Activated CD4-positive, alpha-beta T cell treated with anti-CD3 and anti-CD28 coated beads, Interleukin-2, amount 50 U/mL, for 4 hours (primary cell): ENCODE measurements at regions not wholly inside any gene's neighbourhood (a gene's known extent, or its start where the extent isn't known, plus 50 kb on each side); places are given as distances from the start of the nearest gene placed in this dataset.
"Not testable (repeated sequence)": the region's sequence is repeated elsewhere in the genome, so short reads cannot be mapped to it uniquely, and the experiment has no call there.

Source experiments
- DNase-seq, 2 experiments: peaks; one replicate each; pipeline ENCODE4 v3.0.0-alpha.2; 2020

- no peak for DNase-seq
Observed at GRCh38 chr9:748861-749497, 92.5 kb upstream of the DMRT1 start.

DNA sequence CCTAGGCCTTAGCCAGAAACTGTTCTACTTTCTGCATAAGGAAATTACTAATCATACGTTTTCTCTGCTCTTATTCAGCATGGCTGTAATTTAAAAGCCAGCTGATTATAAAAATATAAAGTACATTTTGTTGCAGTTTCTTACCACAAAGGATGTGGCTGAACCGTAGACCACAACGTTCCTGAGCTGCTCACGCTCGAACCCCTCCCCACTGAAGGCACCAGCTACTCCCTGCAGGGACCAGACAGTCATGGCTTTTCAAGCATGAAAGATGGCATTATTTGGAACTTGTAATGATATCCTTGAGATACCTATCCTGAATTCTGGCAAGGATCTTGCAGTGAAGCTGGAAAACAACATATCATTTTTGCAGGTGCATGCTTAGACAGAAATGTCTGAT is 91.8 kb upstream of the DMRT1 start:
- no peak for DNase-seq

- no peak for DNase-seq
Observed at GRCh38 chr9:750249-750967, 91.1 kb upstream of the DMRT1 start.

GRCh38 chr9:751137-752051 is 90.1 kb upstream of the DMRT1 start:
- no peak for DNase-seq

- no peak for DNase-seq
Observed at GRCh38 chr9:752201-752600, 89.3 kb upstream of the DMRT1 start.

DNA sequence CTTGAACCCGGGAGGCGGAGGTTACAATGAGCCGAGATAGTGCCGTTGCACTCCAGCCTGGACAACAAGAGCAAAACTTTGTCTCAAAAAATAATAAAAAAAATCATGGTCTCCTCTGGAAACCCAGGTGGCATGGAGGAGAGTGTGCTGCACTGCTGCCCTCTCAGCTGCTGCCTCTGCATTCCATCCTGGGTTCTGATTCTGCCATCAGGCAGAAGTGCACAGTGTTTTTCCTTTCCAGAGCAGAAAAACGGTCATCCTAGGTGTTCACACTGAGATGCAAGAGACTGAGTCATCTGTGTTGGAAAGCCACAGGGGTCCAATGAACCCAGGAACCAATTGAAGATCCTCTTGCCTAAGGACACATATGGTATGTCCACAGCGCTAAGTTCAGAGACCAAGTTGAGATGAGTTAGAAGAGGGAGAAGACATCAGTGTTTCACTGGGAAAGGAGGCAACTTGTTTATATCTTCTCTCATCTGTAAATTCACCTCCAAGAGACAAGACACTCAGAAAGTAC is 88.8 kb upstream of the DMRT1 start:
- no peak for DNase-seq

DNA sequence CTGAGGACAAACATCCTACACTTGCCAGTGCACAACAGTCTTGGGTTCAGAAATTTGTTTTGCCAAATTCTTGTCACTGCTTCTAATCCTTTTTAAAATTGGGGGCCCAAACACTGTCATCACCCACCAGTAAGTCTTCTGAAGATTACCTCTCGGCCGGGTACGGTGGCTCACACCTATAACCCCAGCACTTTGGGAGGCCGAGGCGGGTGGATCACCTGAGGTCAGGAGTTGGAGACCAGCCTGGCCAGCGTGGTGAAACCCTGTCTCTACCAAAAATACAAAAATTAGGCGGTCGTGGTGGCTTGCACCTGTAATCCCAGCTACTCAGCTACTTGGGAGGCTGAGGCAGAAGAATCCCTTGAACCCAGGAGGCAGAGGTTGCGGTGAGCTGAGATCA is 87.8 kb upstream of the DMRT1 start:
- not testable (repeated sequence) for DNase-seq

DNA sequence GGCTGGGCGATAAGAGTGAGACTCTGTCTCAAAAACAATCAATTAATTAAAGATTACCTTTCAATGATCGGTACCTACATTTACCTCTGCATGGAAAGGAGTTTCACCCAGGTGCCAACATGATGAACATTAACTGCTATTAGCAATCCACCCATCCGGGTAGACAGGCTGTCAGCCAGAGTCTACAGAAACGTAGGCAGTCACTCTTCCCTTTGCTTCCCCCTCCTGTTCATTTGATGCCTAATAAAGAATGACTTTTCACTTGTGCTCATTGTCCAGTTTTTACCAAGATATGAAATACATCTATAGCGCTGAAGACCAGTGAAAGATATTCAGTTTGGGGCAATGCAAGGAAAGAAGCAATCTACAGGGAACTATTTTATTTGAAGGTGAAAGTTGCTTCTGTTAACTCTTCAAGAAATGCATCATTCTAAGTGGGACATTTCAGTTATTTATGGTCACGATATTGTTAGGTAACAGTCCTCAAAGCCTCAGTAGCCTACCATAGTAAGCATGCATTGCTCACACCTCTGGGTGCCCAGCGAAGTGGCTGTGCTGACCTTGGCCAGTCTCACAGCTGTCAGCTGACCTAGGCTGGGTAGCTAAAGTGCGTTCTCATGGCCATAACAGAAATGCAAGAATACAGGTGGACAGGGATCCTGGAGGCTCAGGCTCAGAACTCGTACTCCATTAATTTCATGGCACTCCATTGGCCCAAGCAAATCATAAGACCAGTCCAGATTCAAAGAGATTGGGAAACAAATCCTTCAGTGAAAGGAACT is 87.2 kb upstream of the DMRT1 start:
- no peak for DNase-seq

DNA sequence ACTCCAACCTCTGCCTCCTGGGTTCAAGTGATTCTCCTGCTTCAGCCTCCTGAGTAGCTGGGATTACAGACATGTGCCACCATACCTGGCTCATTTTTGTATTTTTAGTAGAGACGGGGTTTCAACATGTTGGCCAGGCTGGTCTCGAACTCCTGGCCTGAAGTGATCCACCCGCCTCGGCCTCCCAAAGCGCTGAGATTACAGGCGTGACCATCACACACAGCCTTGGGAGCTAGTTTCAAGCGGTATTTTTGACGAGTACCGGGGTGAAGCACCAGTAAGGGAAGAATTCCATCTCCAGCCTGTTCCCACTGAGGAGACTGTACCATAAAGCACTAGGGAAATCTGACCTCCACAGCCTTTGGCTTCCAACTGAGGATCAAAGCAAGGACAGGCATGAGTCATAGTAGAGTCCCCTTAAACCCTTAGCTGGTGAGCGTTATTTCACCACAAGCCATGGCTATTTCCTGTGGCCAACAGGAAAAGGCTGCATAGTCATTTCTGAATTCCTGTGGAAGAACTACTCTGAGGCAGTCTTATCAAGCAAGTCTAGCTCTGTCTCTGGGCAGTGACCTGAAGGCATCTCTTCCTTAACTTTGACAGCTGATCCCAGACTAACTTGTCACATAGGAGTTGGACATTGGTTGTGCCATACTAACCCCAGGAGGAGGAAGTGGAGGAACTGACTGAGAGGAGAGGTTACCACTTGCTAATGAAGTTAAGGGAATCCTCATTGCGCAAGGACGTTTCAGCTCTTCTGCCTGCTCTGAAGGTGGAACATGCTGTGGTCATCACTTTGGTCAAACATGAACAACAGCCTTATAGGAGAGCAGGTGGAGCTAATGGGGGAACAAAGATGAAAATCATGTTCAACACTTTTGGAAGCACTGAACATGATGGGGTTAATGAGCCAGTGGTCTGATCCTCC is 85.8 kb upstream of the DMRT1 start:
- DNase-seq: no peak

- no peak for DNase-seq
Observed at GRCh38 chr9:757246-757881, 84.1 kb upstream of the DMRT1 start.

- DNase-seq: no peak
Observed at GRCh38 chr9:758146-758545, 83.4 kb upstream of the DMRT1 start.

- DNase-seq: no peak
Observed at GRCh38 chr9:759541-759940, 82.0 kb upstream of the DMRT1 start.

DNA sequence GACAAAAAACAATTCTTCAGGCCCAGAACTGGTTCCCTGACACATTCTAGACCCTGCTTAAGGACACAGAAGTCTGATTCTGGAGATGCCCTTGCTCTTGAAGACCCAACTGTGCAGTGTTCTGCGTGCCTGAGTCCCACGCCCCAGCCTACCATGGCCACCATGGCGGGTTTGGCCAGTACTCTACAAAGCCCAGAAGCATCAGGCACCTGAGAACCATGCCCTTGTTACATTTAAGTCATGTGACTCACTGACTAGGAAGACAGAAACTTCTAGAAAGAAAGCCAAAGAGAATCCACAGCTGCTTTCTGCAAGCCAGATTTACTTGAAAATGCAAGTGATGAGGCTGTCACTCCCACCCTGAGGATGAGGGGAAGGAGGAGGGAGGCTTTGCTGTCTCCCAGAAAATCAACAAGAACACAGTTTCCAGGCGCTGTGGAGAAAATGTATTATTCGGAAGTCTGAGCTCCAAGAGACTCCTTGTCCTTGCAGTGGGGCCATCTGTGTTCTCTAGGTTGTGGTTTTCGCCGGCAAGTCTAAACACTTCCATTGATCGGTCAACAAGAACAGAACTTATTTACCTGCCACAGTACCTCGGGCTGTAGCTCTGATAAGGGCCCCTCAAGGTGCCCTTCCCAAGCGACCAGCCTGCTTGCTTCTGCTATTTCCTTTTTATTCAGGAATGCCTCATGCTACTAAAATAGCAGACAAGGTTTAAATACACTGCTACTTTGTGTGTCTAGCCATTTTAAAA is 81.3 kb upstream of the DMRT1 start:
- no peak for DNase-seq

DNA sequence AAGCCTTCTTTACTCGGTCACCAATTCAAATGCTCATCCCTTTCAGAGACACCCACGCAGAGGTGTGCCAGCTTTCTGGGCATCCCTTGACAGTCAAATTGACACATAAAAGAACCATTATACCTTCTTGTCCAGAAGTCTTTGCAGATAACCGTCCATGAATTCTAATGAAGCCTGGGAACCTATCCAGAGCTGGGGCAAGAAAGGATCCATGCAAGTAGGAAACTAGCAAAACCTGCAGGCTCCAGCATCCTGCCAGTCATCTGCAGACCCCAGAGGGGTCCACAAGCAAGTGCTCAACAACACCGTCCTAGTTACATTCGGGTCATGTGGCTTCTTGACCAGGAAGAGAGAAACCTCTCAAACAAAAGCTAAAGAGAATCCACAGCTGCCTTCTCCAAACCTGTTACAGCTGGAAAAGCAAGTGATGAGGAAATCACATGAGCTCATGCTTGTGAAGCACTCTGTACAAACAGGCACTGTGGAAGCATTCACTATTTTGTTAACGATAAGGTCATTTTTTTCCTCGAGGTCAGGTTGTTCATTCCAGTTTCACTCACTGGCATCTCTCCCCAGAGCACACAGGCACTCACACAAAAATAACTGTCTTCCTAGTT is 80.2 kb upstream of the DMRT1 start:
- DNase-seq: no peak

- DNase-seq: no peak
Observed at GRCh38 chr9:761793-762560, 79.5 kb upstream of the DMRT1 start.

DNA sequence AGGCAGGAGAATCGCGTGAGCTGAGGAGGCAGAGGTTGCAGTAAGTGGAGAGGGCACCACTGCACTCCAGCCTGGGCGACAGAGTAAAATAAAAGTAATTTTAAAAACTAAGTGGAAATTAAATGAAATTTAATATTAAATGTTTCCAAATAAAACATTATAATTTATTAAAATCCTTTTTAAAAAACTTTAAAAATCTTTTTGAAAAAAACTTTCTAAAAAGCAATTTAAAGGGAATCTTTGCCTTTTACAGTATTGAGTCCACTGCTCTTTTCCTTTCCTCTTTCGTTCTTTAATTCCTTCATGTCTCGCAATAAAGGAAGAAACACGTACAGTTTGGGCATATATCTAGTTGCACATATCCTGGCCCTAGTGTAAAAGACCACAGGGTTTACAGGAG is 77.8 kb upstream of the DMRT1 start:
- no peak for DNase-seq

- DNase-seq: peak in 1 of 2 experiments; percentile 14
Observed at GRCh38 chr9:764105-764524, 77.4 kb upstream of the DMRT1 start.

GRCh38 chr9:764986-765385 is 76.5 kb upstream of the DMRT1 start:
- no peak for DNase-seq

DNA sequence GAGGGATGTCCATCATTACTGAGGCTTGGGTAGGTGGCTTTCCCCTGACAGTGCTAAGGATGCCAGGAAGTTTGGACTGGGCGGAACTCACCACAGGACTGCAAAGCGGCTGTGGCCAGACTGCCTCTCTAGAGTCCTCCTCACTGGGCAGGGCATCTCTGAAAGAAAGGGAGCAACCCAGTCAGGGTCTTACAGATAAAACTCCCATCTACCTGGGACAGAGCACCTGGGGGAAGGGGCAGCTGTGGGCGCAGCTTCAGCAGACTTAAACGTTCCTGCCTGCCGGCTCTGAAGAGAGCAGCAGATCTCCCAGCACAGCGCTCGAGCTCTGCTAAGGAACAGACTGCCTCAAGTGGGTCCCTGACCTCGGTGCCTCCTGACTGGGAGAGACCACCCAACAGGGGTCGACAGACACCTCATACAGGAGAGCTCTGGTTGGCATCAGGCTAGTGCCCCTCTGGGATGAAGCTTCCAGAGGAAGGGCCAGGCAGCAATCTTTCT is 74.4 kb upstream of the DMRT1 start:
- DNase-seq: not testable (repeated sequence)
